Spleen (tissue), 11 donors: ENCODE measurements at regions not wholly inside any gene's neighbourhood (a gene's known extent, or its start where the extent isn't known, plus 50 kb on each side); places are given as distances from the start of the nearest gene placed in this dataset.
"Not testable (repeated sequence)": the region's sequence is repeated elsewhere in the genome, so short reads cannot be mapped to it uniquely, and the experiment has no call there.

Source experiments
- DNase-seq: peaks from one replicate; pipeline ENCODE4 v3.0.0-alpha.2; 2020
- H3K27ac ChIP-seq, 8 donors: fragments of 200-600 bp; sonication (generic) in 7 of 8; 1 replicate in 4 of 8; 2 replicates in 4 of 8; pipeline versions ENCODE4 v1.5.0 to v1.8.0; 2016 to 2021; ENCODE audit warnings: inconsistent platforms in 4 of 8, mild to moderate bottlenecking in 4 of 8, moderate library complexity in 1 of 8
- H3K27me3 ChIP-seq, 7 donors: fragments of 200-600 bp; sonication (generic) in 6 of 7; replicated peaks in 1 of 7; 1 replicate in 4 of 7; 2 replicates in 3 of 7; pipeline versions ENCODE4 v1.5.0 to v1.8.0; 2016 to 2021; ENCODE audit warnings: inconsistent platforms in 3 of 7, mild to moderate bottlenecking in 1 of 7
- H3K36me3 ChIP-seq, 6 donors: fragments of 200-600 bp; sonication (generic) in 5 of 6; 1 replicate in 4 of 6; 2 replicates in 2 of 6; pipeline versions ENCODE4 v1.5.0 to v1.8.0; 2016 to 2021; ENCODE audit warnings: inconsistent platforms in 2 of 6
- H3K4me1 ChIP-seq, 6 donors: fragments of 200-600 bp; sonication (generic) in 5 of 6; 1 replicate in 3 of 6; 2 replicates in 3 of 6; pipeline versions ENCODE4 v1.5.0 to v1.8.0; 2016 to 2021; ENCODE audit warnings: inconsistent platforms in 3 of 6
- H3K4me3 ChIP-seq, 8 donors: fragments of 200-600 bp; sonication (generic) in 7 of 8; 1 replicate in 4 of 8; 2 replicates in 4 of 8; pipeline versions ENCODE4 v1.5.0 to v1.8.0; 2016 to 2021; ENCODE audit warnings: inconsistent platforms in 4 of 8, mild to moderate bottlenecking in 4 of 8, moderate library complexity in 2 of 8
- H3K9me3 ChIP-seq, 8 donors: fragments of 200-600 bp; sonication (generic) in 7 of 8; 1 replicate in 4 of 8; 2 replicates in 4 of 8; pipeline versions ENCODE4 v1.5.0 to v1.8.0; 2016 to 2021; ENCODE audit warnings: inconsistent platforms in 4 of 8
- CTCF ChIP-seq, 11 experiments: fragments of 200-600 bp in 7 of 11; fragments of 450-650 bp in 4 of 11; sonication (generic) in 4 of 11; IDR thresholded peaks in 8 of 11; conservative IDR thresholded peaks in 3 of 11; 1 replicate in 7 of 11; 2 replicates in 4 of 11; pipeline versions ENCODE4 v1.4.0 to v1.8.0; 2016 to 2021; ENCODE audit warnings: antibody characterized with exemption in 11 of 11, inconsistent platforms in 4 of 11, mild to moderate bottlenecking in 1 of 11
- POLR2A ChIP-seq, 3 donors: fragments of 450-650 bp; IDR thresholded peaks; one replicate each; pipeline ENCODE4 v1.5.1; 2017; ENCODE audit warnings: antibody characterized with exemption in 3 of 3, mild to moderate bottlenecking in 1 of 3
- POLR2AphosphoS5 ChIP-seq, 3 donors: sonication (generic); formaldehyde crosslinking; IDR thresholded peaks; one replicate each; pipeline ENCODE4 v1.5.1; 2017; ENCODE audit warnings: antibody characterized with exemption in 3 of 3
- WGBS, 5 donors: extraction: QIAGEN DNeasy Blood & Tissue Kit in 3 of 5; methylation state at CpG; one replicate each; pipeline versions ENCODE4 v1.1.5 to v1.1.7; 2013 to 2018; 5-methylcytosine and 5-hydroxymethylcytosine counted together
- intact Hi-C: fragments of 100-400 bp; cut with DNase I; formaldehyde crosslinking; loops from one replicate; pipeline ENCODE4 v1.15.0; 2023; ENCODE audit warnings: low total_unique reads
- donor health status: healthy with polysubstance abuse.
- donor health status: DM: no; HTN: no; CAD: no; lungs with moderate emphysema.
- donor health status: DM: no; HTN: no; CAD: no.
- donor health status: Bipolar disorder and iron deficiency.
- donor health status: healthy.
- donor health status: DM: no; HTN: no; CAD: no.
- donor health status: DM: yes; HTN: yes; CAD: no.

DNA sequence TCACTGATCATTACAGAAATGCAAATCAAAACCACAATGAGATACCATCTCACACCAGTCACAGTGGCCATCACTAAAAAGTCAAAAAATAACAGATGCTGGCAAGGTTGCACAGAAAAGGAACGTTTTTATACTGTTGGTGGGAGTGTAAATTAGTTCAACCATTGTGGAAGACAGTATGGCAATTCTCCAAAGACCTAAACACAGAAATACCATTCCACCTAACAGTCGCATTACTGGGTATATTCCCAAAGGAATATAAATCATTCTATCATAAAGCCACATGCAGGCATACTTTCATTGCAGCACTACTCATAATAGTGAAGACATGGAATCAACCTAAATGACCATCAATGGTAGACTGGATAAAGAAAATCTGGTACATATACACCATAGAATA is 83.2 kb upstream of the ARID5B start:
- H3K36me3 ChIP-seq, H3K27ac ChIP-seq, H3K9me3 ChIP-seq, H3K4me3 ChIP-seq, DNase-seq, H3K4me1 ChIP-seq, intact Hi-C loops, H3K27me3 ChIP-seq: not testable (repeated sequence)
- 55 to 70% (median 67%) methylated on average over 2 of the region's 2 CpGs for WGBS, 5 donors

- no peak for DNase-seq
- no peaks in the 10 kb centered on the region for H3K9me3 ChIP-seq
- no peak for TF ChIP-seq CTCF (IDR thresholded peaks at IDR 0.05 in 8 of 11, conservative IDR thresholded peaks at IDR 0.05 in 3 of 11)
- TF ChIP-seq POLR2A (IDR thresholded peaks at IDR 0.05): no peak
- no peak for TF ChIP-seq POLR2AphosphoS5 (IDR thresholded peaks at IDR 0.05)
- no peak overlapping the region for H3K27ac ChIP-seq
- H3K27me3 ChIP-seq: no peaks in the 10 kb centered on the region
- intact Hi-C loops: no loop called here
- H3K4me1 ChIP-seq: no peaks in the 10 kb centered on the region
- H3K4me3 ChIP-seq: no peak overlapping the region
- 44 to 68% (median 58%) methylated on average over 1 of the region's 1 CpG for WGBS, 5 donors
- H3K36me3 ChIP-seq: no peaks in the 10 kb centered on the region
These were observed 82.3 kb upstream of the ARID5B start for GRCh38 chr10:61819208-61819607.

- WGBS, 5 donors: 65 to 81% (median 73%) methylated on average over 5 of the region's 5 CpGs
- H3K27me3 ChIP-seq: no peaks in the 10 kb centered on the region
- no peaks in the 10 kb centered on the region for H3K9me3 ChIP-seq
- H3K4me3 ChIP-seq: no peak overlapping the region
- no peaks in the 10 kb centered on the region for H3K4me1 ChIP-seq
- no peaks in the 10 kb centered on the region for H3K36me3 ChIP-seq
- intact Hi-C loops: no loop called here
- no peak for DNase-seq
- no peak for TF ChIP-seq CTCF (IDR thresholded peaks at IDR 0.05 in 8 of 11, conservative IDR thresholded peaks at IDR 0.05 in 3 of 11)
- no peak for TF ChIP-seq POLR2AphosphoS5 (IDR thresholded peaks at IDR 0.05)
- TF ChIP-seq POLR2A (IDR thresholded peaks at IDR 0.05): no peak
- H3K27ac ChIP-seq: no peak overlapping the region
These were observed 80.3 kb upstream of the ARID5B start for GRCh38 chr10:61821153-61821552.

DNA sequence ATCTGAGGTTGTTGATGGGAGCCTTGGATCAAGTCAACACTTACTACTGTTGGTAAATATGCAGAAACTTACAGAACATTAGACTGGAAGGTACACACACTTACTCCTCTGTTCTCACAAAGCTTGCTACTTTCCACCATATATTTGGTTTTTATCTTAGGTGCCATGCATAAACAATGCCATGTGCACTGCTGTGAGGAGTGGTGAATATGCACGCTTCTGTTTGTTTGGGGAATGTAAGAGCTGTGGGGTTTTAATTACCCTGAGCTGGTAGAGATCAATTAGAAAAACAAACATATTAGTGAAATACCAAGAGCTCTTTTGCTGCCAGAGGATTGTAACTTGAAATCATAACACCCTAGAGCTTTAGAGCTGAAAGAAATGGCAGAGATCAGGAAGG is 79.8 kb upstream of the ARID5B start:
- no peaks in the 10 kb centered on the region for H3K27me3 ChIP-seq
- DNase-seq: no peak
- intact Hi-C loops: no loop called here
- H3K27ac ChIP-seq: no peak overlapping the region
- no peak for TF ChIP-seq POLR2AphosphoS5 (IDR thresholded peaks at IDR 0.05)
- TF ChIP-seq CTCF (IDR thresholded peaks at IDR 0.05 in 8 of 11, conservative IDR thresholded peaks at IDR 0.05 in 3 of 11): no peak
- TF ChIP-seq POLR2A (IDR thresholded peaks at IDR 0.05): no peak
- H3K9me3 ChIP-seq: no peaks in the 10 kb centered on the region
- no peaks in the 10 kb centered on the region for H3K36me3 ChIP-seq
- 91 to 100% (median 97%) methylated on average over 1 of the region's 1 CpG for WGBS, 5 donors
- no peaks in the 10 kb centered on the region for H3K4me1 ChIP-seq
- no peak overlapping the region for H3K4me3 ChIP-seq

GRCh38 chr10:61822096-61822495 is 79.4 kb upstream of the ARID5B start:
- Histone ChIP-seq H3K27ac (no peak overlapping the region), H3K27me3 (no peaks in the 10 kb centered on the region), H3K4me3 (no peak overlapping the region), H3K9me3 (no peaks in the 10 kb centered on the region), H3K36me3 (no peaks in the 10 kb centered on the region), H3K4me1 (no peaks in the 10 kb centered on the region)
- TF ChIP-seq POLR2A (IDR thresholded peaks at IDR 0.05): no peak
- TF ChIP-seq POLR2AphosphoS5 (IDR thresholded peaks at IDR 0.05): no peak
- TF ChIP-seq CTCF (IDR thresholded peaks at IDR 0.05 in 8 of 11, conservative IDR thresholded peaks at IDR 0.05 in 3 of 11): no peak
- no peak for DNase-seq
- intact Hi-C loops: no loop called here
- 68 to 94% (median 86%) methylated on average over 1 of the region's 1 CpG for WGBS, 5 donors
